ENCODE measurements at regions not wholly inside any gene's neighbourhood (a gene's known extent, or its start where the extent isn't known, plus 50 kb on each side); places are given as distances from the start of the nearest gene placed in this dataset.

GRCh38 chr1:229834230-229834629, 208.2 kb downstream of the URB2 start:
- H3K9me3 Mint-ChIP-seq = peaks cover 5% of the 10 kb centered on the region
- H3K27me3 Mint-ChIP-seq (ENCODE audit: low read depth) = no peaks in the 10 kb centered on the region
- H3K4me1 Mint-ChIP-seq = no peaks in the 10 kb centered on the region
- no peak for DNase-seq (ENCODE audit: low read depth, low spot score)
- no peak overlapping the region for H3K4me3 Mint-ChIP-seq
- no peaks in the 10 kb centered on the region for H3K36me3 Mint-ChIP-seq (ENCODE audit: low read depth)
- no peak overlapping the region for H3K27ac Mint-ChIP-seq (ENCODE audit: unreplicated experiment)
- no peak for TF ChIP-seq CTCF (conservative IDR thresholded peaks at IDR 0.05)

- Mint-ChIP-seq H3K4me1 (no peaks in the 10 kb centered on the region), H3K27me3 (ENCODE audit: low read depth) (no peaks in the 10 kb centered on the region), H3K27ac (ENCODE audit: unreplicated experiment) (no peak overlapping the region)
Observed at GRCh38 chr1:229835226-229835625, 209.2 kb downstream of the URB2 start.

GRCh38 chr1:229836324-229836723, 210.3 kb downstream of the URB2 start:
- Mint-ChIP-seq H3K36me3 (ENCODE audit: low read depth) (no peaks in the 10 kb centered on the region), H3K27ac (ENCODE audit: unreplicated experiment) (no peak overlapping the region), H3K4me1 (no peaks in the 10 kb centered on the region), H3K4me3 (no peak overlapping the region), H3K27me3 (ENCODE audit: low read depth) (no peaks in the 10 kb centered on the region), H3K9me3 (peaks cover 4% of the 10 kb centered on the region)
- DNase-seq (ENCODE audit: low read depth, low spot score) = no peak
- no peak for TF ChIP-seq CTCF (conservative IDR thresholded peaks at IDR 0.05)

More at GRCh38 chr1:229835226-229835625, 209.2 kb downstream of the URB2 start:
- Mint-ChIP-seq H3K4me3 (no peak overlapping the region), H3K9me3 (peaks cover 5% of the 10 kb centered on the region), H3K36me3 (ENCODE audit: low read depth) (no peaks in the 10 kb centered on the region)
- no peak for TF ChIP-seq CTCF (conservative IDR thresholded peaks at IDR 0.05)
- DNase-seq (ENCODE audit: low read depth, low spot score) = no peak

GRCh38 chr1:229838204-229838603, 212.2 kb downstream of the URB2 start:
- no peaks in the 10 kb centered on the region for H3K9me3 Mint-ChIP-seq
- DNase-seq (ENCODE audit: low read depth, low spot score) = no peak
- H3K36me3 Mint-ChIP-seq (ENCODE audit: low read depth) = no peaks in the 10 kb centered on the region
- H3K4me3 Mint-ChIP-seq = no peak overlapping the region
- no peak for TF ChIP-seq CTCF (conservative IDR thresholded peaks at IDR 0.05)
- no peak overlapping the region for H3K27ac Mint-ChIP-seq (ENCODE audit: unreplicated experiment)
- no peaks in the 10 kb centered on the region for H3K4me1 Mint-ChIP-seq
- H3K27me3 Mint-ChIP-seq (ENCODE audit: low read depth) = no peaks in the 10 kb centered on the region

GRCh38 chr1:229839800-229840199, 213.8 kb downstream of the URB2 start:
- H3K4me3 Mint-ChIP-seq = no peak overlapping the region
- peaks cover 2% of the 10 kb centered on the region for H3K27me3 Mint-ChIP-seq (ENCODE audit: low read depth)
- TF ChIP-seq CTCF (conservative IDR thresholded peaks at IDR 0.05) = no peak
- DNase-seq (ENCODE audit: low read depth, low spot score) = no peak
- peak overlapping the region; percentile 38 for H3K27ac Mint-ChIP-seq (ENCODE audit: unreplicated experiment)
- H3K36me3 Mint-ChIP-seq (ENCODE audit: low read depth) = no peaks in the 10 kb centered on the region
- H3K9me3 Mint-ChIP-seq = no peaks in the 10 kb centered on the region
- H3K4me1 Mint-ChIP-seq = no peaks in the 10 kb centered on the region

GRCh38 chr1:229841230-229841629, 215.2 kb downstream of the URB2 start:
- Mint-ChIP-seq H3K4me3 (no peak overlapping the region), H3K27ac (ENCODE audit: unreplicated experiment) (no peak overlapping the region), H3K9me3 (no peaks in the 10 kb centered on the region), H3K36me3 (ENCODE audit: low read depth) (no peaks in the 10 kb centered on the region), H3K4me1 (no peaks in the 10 kb centered on the region), H3K27me3 (ENCODE audit: low read depth) (peaks cover 2% of the 10 kb centered on the region)
- TF ChIP-seq CTCF (conservative IDR thresholded peaks at IDR 0.05) = no peak
- no peak for DNase-seq (ENCODE audit: low read depth, low spot score)

Measured in neural crest cell (in vitro differentiated cells).